OCI-LY7 (cell line): ENCODE measurements at regions not wholly inside any gene's neighbourhood (a gene's known extent, or its start where the extent isn't known, plus 50 kb on each side); places are given as distances from the start of the nearest gene placed in this dataset.

Experiments
- CTCF ChIP-seq: fragments of 200-600 bp; sonication (generic); conservative IDR thresholded peaks from 2 replicates; pipeline ENCODE4 v1.5.1; 2014; ENCODE audit warnings: mild to moderate bottlenecking, antibody characterized with exemption, low read length, moderate library complexity, mixed read lengths
- EZH2phosphoT487 ChIP-seq: fragments of 200-600 bp; sonication (generic); IDR thresholded peaks from 2 replicates; pipeline ENCODE4 v1.6.1; 2018; ENCODE audit warnings: low read depth, borderline replicate concordance, mild to moderate bottlenecking, mixed run types, antibody characterized with exemption, low read length, moderate library complexity, mixed read lengths

DNA sequence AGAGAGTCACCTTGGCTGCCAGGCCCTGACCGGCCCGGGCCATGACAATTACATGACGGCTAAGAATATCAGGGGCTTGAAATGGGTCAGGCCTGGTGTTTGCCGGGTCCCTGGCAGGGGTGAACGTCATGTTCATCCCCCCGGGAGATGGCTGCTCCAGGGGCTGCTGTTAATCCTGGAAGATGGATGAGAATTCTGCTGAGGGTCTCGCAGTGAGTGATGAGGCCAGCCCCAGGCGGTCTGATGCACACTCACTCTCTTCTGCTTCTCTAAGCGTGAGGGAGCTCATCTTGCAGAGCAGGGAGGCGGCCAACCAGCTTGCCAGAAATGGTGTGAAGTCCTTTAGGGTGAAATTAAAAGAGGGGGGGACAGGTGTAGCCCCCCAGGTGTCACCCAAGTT is 101.3 kb upstream of the ANO1 start:
- TF ChIP-seq CTCF, result no peak
- no peak for TF ChIP-seq EZH2phosphoT487
